Activated B cell treated with CpG ODN at 0.5 μM for 24 hours (primary cell): ENCODE measurements at regions not wholly inside any gene's neighbourhood (a gene's known extent, or its start where the extent isn't known, plus 50 kb on each side); places are given as distances from the start of the nearest gene placed in this dataset.

ENCODE experiments used
- ATAC-seq: fragments of 200-7000 bp; cut with Tn5 transposase; one replicate; pipeline ENCODE4 v1.10.0; 2021; ENCODE audit warnings: low read depth, mild to moderate bottlenecking, moderate library complexity
- CTCF ChIA-PET: fragments of 350-600 bp; sonication (Branson Sonifier 250); formaldehyde crosslinking; loops from one replicate; lab custom pipeline; 2021; ENCODE audit warnings: antibody characterized with exemption; lab: Charles Lee
- POLR2A ChIA-PET: fragments of 350-600 bp; sonication (Branson Sonifier 250); formaldehyde crosslinking; loops from one replicate; lab custom pipeline; 2021; ENCODE audit warnings: antibody characterized with exemption; lab: Charles Lee
- DNase-seq: peaks from one replicate; pipeline ENCODE4 v3.0.0; 2022
- H3K27ac Mint-ChIP-seq: one replicate; pipeline ENCODE4 v1.8.0; 2020; ENCODE audit warnings: mixed read lengths
- H3K27me3 Mint-ChIP-seq: one replicate; pipeline ENCODE4 v1.8.0; 2021; ENCODE audit warnings: mixed read lengths
- H3K36me3 Mint-ChIP-seq: one replicate; pipeline ENCODE4 v1.8.0; 2021; ENCODE audit warnings: low read depth, mixed read lengths
- H3K4me1 Mint-ChIP-seq: one replicate; pipeline ENCODE4 v1.8.0; 2021; ENCODE audit warnings: mixed read lengths
- H3K4me3 Mint-ChIP-seq: one replicate; pipeline ENCODE4 v1.8.0; 2020; ENCODE audit warnings: mild to moderate bottlenecking, mixed read lengths
- H3K9me3 Mint-ChIP-seq: one replicate; pipeline ENCODE4 v1.8.0; 2020; ENCODE audit warnings: mixed read lengths
- intact Hi-C: fragments of 100-400 bp; cut with micrococcal nuclease; formaldehyde crosslinking; loops from one replicate; pipeline ENCODE4 v1.15.1; 2024
- TF ChIP-seq, protein P1 (sequence below): fragments of 200-600 bp; IDR thresholded peaks from one replicate; pipeline ENCODE4 v1.8.0; 2022; ENCODE audit warnings: antibody characterized with exemption, mild to moderate bottlenecking

DNA sequence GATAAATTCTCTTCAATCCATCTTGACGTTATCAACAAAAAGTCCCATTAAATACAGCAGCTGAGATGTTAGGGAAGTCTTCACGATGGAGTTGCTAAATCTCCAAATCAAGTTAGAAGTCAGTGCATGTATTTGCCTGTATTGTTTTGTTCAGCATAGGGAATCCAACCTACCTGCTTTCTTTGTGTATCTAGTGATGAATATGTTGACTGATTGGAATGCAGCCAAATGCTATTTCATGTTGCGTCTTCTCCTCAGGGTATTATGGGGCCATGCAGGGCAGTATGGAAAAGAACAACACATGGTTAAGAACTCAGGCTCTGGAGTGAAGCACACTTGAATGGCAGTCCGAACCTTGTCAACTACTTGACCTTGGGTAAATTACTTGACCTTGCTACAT is 529.5 kb upstream of the ZNF462 start:
- no peaks in the 10 kb centered on the region for H3K36me3 Mint-ChIP-seq
- intact Hi-C loops = no loop called here
- no peaks in the 10 kb centered on the region for H3K27me3 Mint-ChIP-seq
- no peaks in the 10 kb centered on the region for H3K4me1 Mint-ChIP-seq
- TF ChIP-seq, protein P1, sequence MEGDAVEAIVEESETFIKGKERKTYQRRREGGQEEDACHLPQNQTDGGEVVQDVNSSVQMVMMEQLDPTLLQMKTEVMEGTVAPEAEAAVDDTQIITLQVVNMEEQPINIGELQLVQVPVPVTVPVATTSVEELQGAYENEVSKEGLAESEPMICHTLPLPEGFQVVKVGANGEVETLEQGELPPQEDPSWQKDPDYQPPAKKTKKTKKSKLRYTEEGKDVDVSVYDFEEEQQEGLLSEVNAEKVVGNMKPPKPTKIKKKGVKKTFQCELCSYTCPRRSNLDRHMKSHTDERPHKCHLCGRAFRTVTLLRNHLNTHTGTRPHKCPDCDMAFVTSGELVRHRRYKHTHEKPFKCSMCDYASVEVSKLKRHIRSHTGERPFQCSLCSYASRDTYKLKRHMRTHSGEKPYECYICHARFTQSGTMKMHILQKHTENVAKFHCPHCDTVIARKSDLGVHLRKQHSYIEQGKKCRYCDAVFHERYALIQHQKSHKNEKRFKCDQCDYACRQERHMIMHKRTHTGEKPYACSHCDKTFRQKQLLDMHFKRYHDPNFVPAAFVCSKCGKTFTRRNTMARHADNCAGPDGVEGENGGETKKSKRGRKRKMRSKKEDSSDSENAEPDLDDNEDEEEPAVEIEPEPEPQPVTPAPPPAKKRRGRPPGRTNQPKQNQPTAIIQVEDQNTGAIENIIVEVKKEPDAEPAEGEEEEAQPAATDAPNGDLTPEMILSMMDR = no peak
- no peak overlapping the region for H3K27ac Mint-ChIP-seq
- ChIA-PET CTCF (no interaction called here), POLR2A (no interaction called here)
- ATAC-seq (no peak), DNase-seq (no peak)
- H3K9me3 Mint-ChIP-seq = no peaks in the 10 kb centered on the region
- no peak overlapping the region for H3K4me3 Mint-ChIP-seq

DNA sequence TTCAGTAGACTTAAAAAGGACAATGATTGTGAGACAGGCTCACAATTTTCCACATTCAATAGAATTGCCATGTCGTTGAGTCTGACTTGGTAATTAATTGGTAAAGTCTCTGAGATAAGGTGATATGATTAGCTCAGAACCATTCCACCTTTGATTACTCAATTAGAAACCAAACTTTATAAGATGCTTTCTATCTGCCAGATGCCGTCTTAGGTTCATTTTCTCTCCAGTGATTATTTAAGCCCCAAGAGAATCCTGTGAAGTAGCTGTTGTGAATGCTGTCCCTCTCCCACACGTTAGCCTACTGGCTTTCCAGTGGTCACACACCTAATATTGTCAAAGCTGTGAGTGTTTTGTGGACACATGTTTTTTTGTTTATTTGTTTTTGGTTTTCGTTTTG is 528.9 kb upstream of the ZNF462 start:
- POLR2A ChIA-PET = no interaction called here
- no peaks in the 10 kb centered on the region for H3K4me1 Mint-ChIP-seq
- intact Hi-C loops = no loop called here
- H3K4me3 Mint-ChIP-seq = no peak overlapping the region
- no peak for ATAC-seq
- TF ChIP-seq, protein P1 = no peak
- CTCF ChIA-PET = no interaction called here
- H3K36me3 Mint-ChIP-seq = no peaks in the 10 kb centered on the region
- H3K27me3 Mint-ChIP-seq = no peaks in the 10 kb centered on the region
- H3K9me3 Mint-ChIP-seq = no peaks in the 10 kb centered on the region
- H3K27ac Mint-ChIP-seq = no peak overlapping the region
- no peak for DNase-seq

DNA sequence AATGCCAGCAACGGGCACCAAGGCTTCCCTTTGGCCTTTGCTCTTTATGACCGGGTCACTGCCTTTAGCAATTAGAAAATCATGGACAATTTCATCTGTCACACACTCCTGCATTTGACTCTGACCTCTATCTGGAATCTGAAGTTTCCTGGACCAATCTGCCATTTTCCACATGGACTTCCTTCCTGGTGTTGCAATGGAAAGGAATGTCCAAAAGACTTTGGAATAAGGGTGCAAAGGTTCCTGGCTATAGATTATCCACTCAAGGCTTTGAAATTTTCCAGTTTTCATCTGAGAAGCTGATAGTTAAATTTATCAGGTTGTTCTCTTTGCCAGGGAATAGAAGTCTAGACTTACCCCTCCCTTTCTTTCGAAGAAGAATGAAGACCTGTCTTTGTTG is 523.1 kb upstream of the ZNF462 start:
- Mint-ChIP-seq H3K36me3 (no peaks in the 10 kb centered on the region), H3K27me3 (no peaks in the 10 kb centered on the region), H3K9me3 (no peaks in the 10 kb centered on the region), H3K4me3 (no peak overlapping the region), H3K27ac (no peak overlapping the region), H3K4me1 (no peaks in the 10 kb centered on the region)
- TF ChIP-seq, protein P1 = no peak
- ATAC-seq (no peak), DNase-seq (no peak)
- intact Hi-C loops = no loop called here
- CTCF ChIA-PET = no interaction called here
- POLR2A ChIA-PET = no interaction called here

DNA sequence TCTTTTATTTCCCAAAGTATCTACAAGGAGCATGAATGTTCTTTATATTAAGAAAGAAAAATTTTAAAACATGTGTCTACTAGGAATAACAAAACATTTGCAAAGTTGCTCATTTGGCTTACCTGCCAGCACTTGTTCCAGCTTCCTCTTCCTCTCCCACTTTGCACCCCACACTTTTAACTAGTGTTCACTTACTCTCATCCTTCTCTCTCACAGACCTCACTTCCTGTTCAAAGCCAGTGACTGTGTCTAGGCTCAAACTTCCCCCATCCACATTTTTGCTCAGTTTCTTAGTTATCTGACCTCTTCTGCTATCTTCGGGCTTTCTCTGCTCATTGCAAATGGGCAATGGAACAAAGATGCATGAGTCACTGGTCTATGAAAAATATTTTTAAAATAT is 512.2 kb upstream of the ZNF462 start:
- intact Hi-C loops = no loop called here
- Mint-ChIP-seq H3K27me3 (no peaks in the 10 kb centered on the region), H3K27ac (no peak overlapping the region), H3K4me3 (no peak overlapping the region), H3K4me1 (no peaks in the 10 kb centered on the region), H3K36me3 (no peaks in the 10 kb centered on the region), H3K9me3 (no peaks in the 10 kb centered on the region)
- TF ChIP-seq, protein P1 = no peak
- POLR2A ChIA-PET = no interaction called here
- ATAC-seq (no peak), DNase-seq (no peak)
- CTCF ChIA-PET = no interaction called here

DNA sequence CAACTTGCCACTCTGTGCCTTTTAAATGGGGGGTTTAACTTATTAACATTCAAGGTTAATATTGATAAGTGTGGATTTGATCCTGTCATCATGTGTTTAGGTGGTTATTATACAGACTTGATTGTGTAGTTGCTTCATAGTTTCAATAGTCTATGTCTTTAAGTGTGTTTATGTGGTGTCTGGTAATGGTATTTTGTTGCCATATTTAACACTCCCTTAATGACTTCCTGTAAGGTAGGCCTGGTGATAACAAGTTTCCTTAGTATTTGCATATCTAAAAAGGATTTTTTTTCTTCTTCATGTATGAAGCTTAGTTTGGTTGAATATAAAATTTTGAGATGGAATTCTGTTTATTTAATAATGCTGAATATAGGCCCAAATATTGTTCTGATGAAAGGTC is 506.0 kb upstream of the ZNF462 start:
- no peaks in the 10 kb centered on the region for H3K9me3 Mint-ChIP-seq
- no peaks in the 10 kb centered on the region for H3K4me1 Mint-ChIP-seq
- no peak for DNase-seq
- no peaks in the 10 kb centered on the region for H3K27me3 Mint-ChIP-seq
- no peak for ATAC-seq
- H3K27ac Mint-ChIP-seq = no peak overlapping the region
- TF ChIP-seq, protein P1 = no peak
- ChIA-PET POLR2A (no interaction called here), CTCF (no interaction called here)
- no peaks in the 10 kb centered on the region for H3K36me3 Mint-ChIP-seq
- no peak overlapping the region for H3K4me3 Mint-ChIP-seq
- intact Hi-C loops = no loop called here
